Nephron (organoid): ENCODE measurements at regions not wholly inside any gene's neighbourhood (a gene's known extent, or its start where the extent isn't known, plus 50 kb on each side); places are given as distances from the start of the nearest gene placed in this dataset.

ENCODE experiments used
- H3K27ac Mint-ChIP-seq, 3 experiments: 2 replicates each; pipeline ENCODE4 v1.8.0; 2020; ENCODE audit warnings: mixed read lengths in 3 of 3, mild to moderate bottlenecking in 2 of 3, moderate library complexity in 1 of 3
- H3K27me3 Mint-ChIP-seq: 2 replicates; pipeline ENCODE4 v1.8.0; 2021; ENCODE audit warnings: low read depth, mild to moderate bottlenecking, moderate library complexity, mixed read lengths
- H3K36me3 Mint-ChIP-seq: 2 replicates; pipeline ENCODE4 v1.8.0; 2020; ENCODE audit warnings: low read depth, mixed read lengths
- H3K4me1 Mint-ChIP-seq: 2 replicates; pipeline ENCODE4 v1.8.0; 2020; ENCODE audit warnings: mixed read lengths
- H3K4me3 Mint-ChIP-seq, 3 experiments: 2 replicates each; pipeline ENCODE4 v1.8.0; 2020; ENCODE audit warnings: mild to moderate bottlenecking in 3 of 3, mixed read lengths in 3 of 3, moderate library complexity in 2 of 3
- H3K9me3 Mint-ChIP-seq: 2 replicates; pipeline ENCODE4 v1.8.0; 2020; ENCODE audit warnings: mixed read lengths
- CTCF ChIP-seq, 3 experiments: fragments of 200-600 bp; sonication (generic); IDR thresholded peaks; one replicate each; pipeline ENCODE4 v1.5.0; 2021; ENCODE audit warnings: antibody characterized with exemption in 3 of 3; ENCODE audit not compliant: unreplicated experiment in 3 of 3

- peak overlapping the region in 1 of 3 experiments; percentile 79 for H3K27ac Mint-ChIP-seq
- H3K4me3 Mint-ChIP-seq = no peak overlapping the region
- TF ChIP-seq CTCF (IDR thresholded peaks at IDR 0.05; ENCODE audit: unreplicated experiment in 3 of 3) = no peak
- no peaks in the 10 kb centered on the region for H3K36me3 Mint-ChIP-seq
- peaks cover 3% of the 10 kb centered on the region for H3K27me3 Mint-ChIP-seq
- no peaks in the 10 kb centered on the region for H3K4me1 Mint-ChIP-seq
- H3K9me3 Mint-ChIP-seq = no peaks in the 10 kb centered on the region
These were observed 893.4 kb downstream of the XPNPEP1 start for GRCh38 chr10:109029870-109030269.

- no peak for TF ChIP-seq CTCF (IDR thresholded peaks at IDR 0.05; ENCODE audit: unreplicated experiment in 3 of 3)
- no peak overlapping the region for H3K4me3 Mint-ChIP-seq
- H3K27me3 Mint-ChIP-seq = no peaks in the 10 kb centered on the region
- H3K27ac Mint-ChIP-seq = no peak overlapping the region
- H3K9me3 Mint-ChIP-seq = no peaks in the 10 kb centered on the region
- H3K4me1 Mint-ChIP-seq = no peaks in the 10 kb centered on the region
- no peaks in the 10 kb centered on the region for H3K36me3 Mint-ChIP-seq
These were observed 895.7 kb downstream of the XPNPEP1 start for GRCh38 chr10:109027534-109028185.

- Mint-ChIP-seq H3K4me3 (no peak overlapping the region), H3K4me1 (no peaks in the 10 kb centered on the region), H3K9me3 (no peaks in the 10 kb centered on the region), H3K36me3 (no peaks in the 10 kb centered on the region), H3K27me3 (no peaks in the 10 kb centered on the region), H3K27ac (no peak overlapping the region)
- TF ChIP-seq CTCF (IDR thresholded peaks at IDR 0.05; ENCODE audit: unreplicated experiment in 3 of 3) = no peak
These were observed 898.1 kb downstream of the XPNPEP1 start for GRCh38 chr10:109025172-109025571.

- no peak overlapping the region for H3K4me3 Mint-ChIP-seq
- H3K4me1 Mint-ChIP-seq = peaks cover 5% of the 10 kb centered on the region
- no peaks in the 10 kb centered on the region for H3K27me3 Mint-ChIP-seq
- no peaks in the 10 kb centered on the region for H3K36me3 Mint-ChIP-seq
- no peak for TF ChIP-seq CTCF (IDR thresholded peaks at IDR 0.05; ENCODE audit: unreplicated experiment in 3 of 3)
- H3K27ac Mint-ChIP-seq = no peak overlapping the region
- no peaks in the 10 kb centered on the region for H3K9me3 Mint-ChIP-seq
These were observed 900.8 kb downstream of the XPNPEP1 start for GRCh38 chr10:109022417-109023049.

- H3K27ac Mint-ChIP-seq = no peak overlapping the region
- TF ChIP-seq CTCF (IDR thresholded peaks at IDR 0.05; ENCODE audit: unreplicated experiment in 3 of 3) = no peak
- no peaks in the 10 kb centered on the region for H3K36me3 Mint-ChIP-seq
- H3K9me3 Mint-ChIP-seq = no peaks in the 10 kb centered on the region
- no peak overlapping the region for H3K4me3 Mint-ChIP-seq
- H3K27me3 Mint-ChIP-seq = no peaks in the 10 kb centered on the region
- peaks cover 5% of the 10 kb centered on the region for H3K4me1 Mint-ChIP-seq
These were observed 904.3 kb downstream of the XPNPEP1 start for GRCh38 chr10:109019001-109019424.

- H3K4me3 Mint-ChIP-seq = no peak overlapping the region
- no peak for TF ChIP-seq CTCF (IDR thresholded peaks at IDR 0.05; ENCODE audit: unreplicated experiment in 3 of 3)
- no peak overlapping the region for H3K27ac Mint-ChIP-seq
- H3K27me3 Mint-ChIP-seq = peaks cover 4% of the 10 kb centered on the region
- no peaks in the 10 kb centered on the region for H3K9me3 Mint-ChIP-seq
- H3K4me1 Mint-ChIP-seq = no peaks in the 10 kb centered on the region
- H3K36me3 Mint-ChIP-seq = no peaks in the 10 kb centered on the region
These were observed 915.8 kb downstream of the XPNPEP1 start for GRCh38 chr10:109007514-109007913.
